ENCODE measurements at regions not wholly inside any gene's neighbourhood (a gene's known extent, or its start where the extent isn't known, plus 50 kb on each side); places are given as distances from the start of the nearest gene placed in this dataset.
A peak's percentile ranks its signal among the peaks of the same experiment; 100 is the strongest.

DNA sequence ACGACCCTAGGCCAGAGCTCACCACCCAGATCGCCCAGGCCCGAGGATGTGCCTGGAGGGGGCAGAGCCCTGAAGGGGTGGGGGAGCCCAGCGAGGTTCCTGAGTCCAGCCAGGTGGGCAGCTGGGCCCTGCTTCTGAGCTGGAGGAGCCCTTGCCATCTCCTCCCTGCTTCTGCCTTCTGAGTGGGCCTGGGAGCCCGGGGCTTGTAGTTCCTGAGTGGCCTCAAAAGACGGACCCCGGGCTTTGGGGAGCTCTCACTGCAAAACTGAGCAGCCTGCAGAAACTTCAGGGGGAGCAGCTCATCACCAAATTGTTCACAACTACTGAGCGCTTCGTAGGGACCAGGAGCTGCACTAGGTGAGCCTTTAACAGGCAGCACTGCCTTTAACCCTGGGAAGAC, 112.1 kb downstream of the NCOR2 start:
- H3K9me3 ChIP-seq (ENCODE audit: control insufficient read depth, insufficient read depth, low read depth, low read length) = no peaks in the 10 kb centered on the region
- H3K9ac ChIP-seq (ENCODE audit: low read length) = no peak overlapping the region
- no peak overlapping the region for H3K4me3 ChIP-seq (ENCODE audit: low read depth, low read length)
- no peaks in the 10 kb centered on the region for H3K27me3 ChIP-seq (ENCODE audit: control insufficient read depth, insufficient read depth, low read length)
- H3K4me1 ChIP-seq (ENCODE audit: control insufficient read depth, insufficient read depth, low read length) = peaks cover 17% of the 10 kb centered on the region; the same call in 1 of the 2 replicates
- peak overlapping the region; percentile 45; the same call in 1 of the 2 replicates for H3K27ac ChIP-seq (ENCODE audit: low read depth, low read length)
- peaks cover 37% of the 10 kb centered on the region for H3K36me3 ChIP-seq (ENCODE audit: control insufficient read depth, insufficient read depth, low read length)

DNA sequence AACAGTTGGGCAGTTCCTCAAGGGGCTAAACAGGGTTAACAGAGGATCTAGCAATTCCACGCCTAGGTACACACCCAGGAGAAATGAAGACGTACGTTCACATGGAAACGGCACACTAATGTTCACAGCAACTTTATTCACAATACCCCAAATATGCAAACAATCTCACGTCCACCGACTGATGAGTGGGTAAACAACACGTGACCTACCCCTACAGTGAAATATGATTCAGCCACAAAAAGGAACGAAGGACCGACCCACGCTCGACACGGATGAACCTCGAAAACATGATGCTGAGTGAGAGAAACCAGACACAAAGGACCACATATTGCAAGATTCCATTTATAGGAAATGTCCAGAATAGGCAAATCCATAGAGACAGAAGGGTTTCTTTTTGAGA, 112.7 kb downstream of the NCOR2 start:
- no peak overlapping the region for H3K4me3 ChIP-seq (ENCODE audit: low read depth, low read length)
- H3K9ac ChIP-seq (ENCODE audit: low read length) = no peak overlapping the region
- H3K36me3 ChIP-seq (ENCODE audit: control insufficient read depth, insufficient read depth, low read length) = peaks cover 37% of the 10 kb centered on the region
- no peak overlapping the region for H3K27ac ChIP-seq (ENCODE audit: low read depth, low read length)
- no peaks in the 10 kb centered on the region for H3K9me3 ChIP-seq (ENCODE audit: control insufficient read depth, insufficient read depth, low read depth, low read length)
- no peaks in the 10 kb centered on the region for H3K27me3 ChIP-seq (ENCODE audit: control insufficient read depth, insufficient read depth, low read length)
- H3K4me1 ChIP-seq (ENCODE audit: control insufficient read depth, insufficient read depth, low read length) = peaks cover 17% of the 10 kb centered on the region; the same call in 1 of the 2 replicates

DNA sequence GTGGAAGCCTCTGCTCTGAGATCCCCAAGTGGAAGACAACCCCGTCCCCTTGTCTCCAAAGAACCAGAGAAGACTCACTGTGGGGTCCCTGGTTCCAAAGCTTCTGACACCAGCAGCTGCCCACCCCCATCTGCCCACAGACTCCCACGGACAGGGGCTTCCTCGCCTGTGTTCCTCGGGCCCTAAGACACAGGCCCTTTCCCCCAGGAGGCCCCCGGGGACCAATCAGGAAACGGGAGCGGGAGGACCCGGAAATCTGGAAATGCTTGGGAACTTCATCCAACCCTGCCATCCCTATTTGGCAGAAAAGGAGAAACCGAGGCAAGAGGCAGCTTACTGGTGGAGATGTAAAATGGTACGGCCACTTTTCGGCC, 113.1 kb downstream of the NCOR2 start:
- H3K27me3 ChIP-seq (ENCODE audit: control insufficient read depth, insufficient read depth, low read length) = no peaks in the 10 kb centered on the region
- peak overlapping the region; percentile 31 for H3K9ac ChIP-seq (ENCODE audit: low read length)
- peaks cover 37% of the 10 kb centered on the region for H3K36me3 ChIP-seq (ENCODE audit: control insufficient read depth, insufficient read depth, low read length)
- H3K4me3 ChIP-seq (ENCODE audit: low read depth, low read length) = no peak overlapping the region
- peak overlapping the region; percentile 67; the same call in 1 of the 2 replicates for H3K27ac ChIP-seq (ENCODE audit: low read depth, low read length)
- peaks cover 17% of the 10 kb centered on the region; the same call in 1 of the 2 replicates for H3K4me1 ChIP-seq (ENCODE audit: control insufficient read depth, insufficient read depth, low read length)
- no peaks in the 10 kb centered on the region for H3K9me3 ChIP-seq (ENCODE audit: control insufficient read depth, insufficient read depth, low read depth, low read length)

DNA sequence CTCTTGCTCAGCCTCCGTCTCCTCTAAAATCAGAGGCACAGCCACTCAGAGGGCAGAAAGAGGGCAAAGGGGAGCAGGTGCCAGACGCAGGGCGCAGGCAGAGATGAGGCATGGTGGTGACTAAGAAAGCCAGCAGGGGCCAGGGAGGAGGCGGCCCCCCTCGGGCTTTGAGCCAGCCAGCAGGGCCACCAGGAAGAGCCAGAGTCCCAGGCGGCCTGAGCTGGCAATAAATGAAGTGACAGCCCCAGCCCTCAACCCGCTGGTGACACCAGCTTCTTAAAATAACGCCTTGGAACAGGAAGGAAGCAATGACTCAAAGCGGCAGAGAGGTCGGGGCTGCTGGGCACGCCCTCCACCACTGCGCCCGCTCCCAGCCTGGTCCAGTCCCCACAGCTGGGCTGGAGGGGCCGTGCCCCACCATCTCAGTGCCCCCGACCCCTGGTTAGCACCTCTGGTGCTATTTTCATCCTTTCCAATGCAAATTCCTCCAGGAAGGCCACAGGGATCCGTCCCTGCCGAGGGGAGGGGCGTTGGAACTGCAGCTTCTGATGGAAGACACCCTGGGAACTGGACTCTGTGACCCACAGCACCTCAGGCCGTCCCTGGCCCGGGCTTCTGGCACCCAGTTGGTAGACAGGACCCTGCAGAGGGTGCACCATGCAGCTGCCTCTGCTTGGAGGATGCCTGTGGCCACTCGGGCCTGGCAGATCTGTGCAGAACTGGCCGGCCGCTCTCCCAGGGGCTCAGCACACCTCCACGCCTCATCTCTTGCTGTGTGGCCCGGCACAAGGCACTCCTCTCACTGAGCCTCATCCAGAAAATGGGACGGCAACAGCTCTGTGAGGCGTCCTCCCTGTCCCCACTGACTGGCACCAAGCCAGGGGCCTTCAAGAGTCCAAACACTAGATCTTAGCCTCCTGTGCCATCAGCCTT, 113.7 kb downstream of the NCOR2 start:
- no peak overlapping the region for H3K4me3 ChIP-seq (ENCODE audit: low read depth, low read length)
- H3K27ac ChIP-seq (ENCODE audit: low read depth, low read length) = peak overlapping the region; percentile 67
- peaks cover 42% of the 10 kb centered on the region for H3K36me3 ChIP-seq (ENCODE audit: control insufficient read depth, insufficient read depth, low read length)
- H3K9ac ChIP-seq (ENCODE audit: low read length) = peak overlapping the region; percentile 31
- no peaks in the 10 kb centered on the region for H3K27me3 ChIP-seq (ENCODE audit: control insufficient read depth, insufficient read depth, low read length)
- peaks cover 17% of the 10 kb centered on the region; the same call in 1 of the 2 replicates for H3K4me1 ChIP-seq (ENCODE audit: control insufficient read depth, insufficient read depth, low read length)
- H3K9me3 ChIP-seq (ENCODE audit: control insufficient read depth, insufficient read depth, low read depth, low read length) = no peaks in the 10 kb centered on the region

DNA sequence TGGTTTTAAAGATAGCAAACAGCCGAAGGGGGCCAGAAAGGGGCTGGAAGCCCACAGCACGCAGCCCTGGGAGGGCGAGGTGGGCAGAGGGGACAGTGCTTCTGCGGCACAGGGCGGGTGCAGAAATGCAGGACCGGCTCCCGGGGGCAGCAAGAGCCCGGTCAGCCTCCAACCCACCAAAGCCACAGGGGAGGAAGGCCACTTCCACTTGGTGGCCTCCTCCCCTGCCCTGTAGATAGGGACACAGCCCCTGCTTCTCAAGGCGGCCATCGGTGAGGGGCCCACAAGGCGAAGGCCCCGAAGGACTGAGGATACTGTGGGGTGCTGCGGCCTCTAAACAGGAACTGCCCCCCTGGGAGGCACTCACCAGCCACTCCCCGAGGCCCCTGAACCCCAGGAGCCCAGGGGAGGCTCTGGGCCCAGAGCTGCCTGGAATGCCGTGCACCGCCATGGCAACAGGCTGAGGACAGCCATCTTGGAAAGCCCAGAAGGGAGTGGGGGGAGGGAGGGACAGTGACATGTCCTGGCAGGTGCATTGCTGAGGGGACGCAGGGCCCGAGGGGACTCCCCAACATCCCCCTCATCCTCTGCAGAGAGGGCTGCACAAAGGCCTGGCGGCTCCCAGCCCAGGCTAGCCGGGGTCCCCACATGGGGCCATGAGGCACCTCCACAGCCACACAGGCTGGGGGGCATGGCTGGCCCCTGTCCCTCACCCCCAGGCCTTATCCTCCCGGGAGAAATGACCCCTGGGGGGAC, 114.7 kb downstream of the NCOR2 start:
- H3K27me3 ChIP-seq (ENCODE audit: control insufficient read depth, insufficient read depth, low read length) = no peaks in the 10 kb centered on the region
- H3K9ac ChIP-seq (ENCODE audit: low read length) = no peak overlapping the region
- H3K9me3 ChIP-seq (ENCODE audit: control insufficient read depth, insufficient read depth, low read depth, low read length) = no peaks in the 10 kb centered on the region
- H3K4me1 ChIP-seq (ENCODE audit: control insufficient read depth, insufficient read depth, low read length) = peaks cover 17% of the 10 kb centered on the region; the same call in 1 of the 2 replicates
- H3K4me3 ChIP-seq (ENCODE audit: low read depth, low read length) = no peak overlapping the region
- H3K36me3 ChIP-seq (ENCODE audit: control insufficient read depth, insufficient read depth, low read length) = peaks cover 45% of the 10 kb centered on the region
- H3K27ac ChIP-seq (ENCODE audit: low read depth, low read length) = peak overlapping the region; percentile 67; the same call in 1 of the 2 replicates

DNA sequence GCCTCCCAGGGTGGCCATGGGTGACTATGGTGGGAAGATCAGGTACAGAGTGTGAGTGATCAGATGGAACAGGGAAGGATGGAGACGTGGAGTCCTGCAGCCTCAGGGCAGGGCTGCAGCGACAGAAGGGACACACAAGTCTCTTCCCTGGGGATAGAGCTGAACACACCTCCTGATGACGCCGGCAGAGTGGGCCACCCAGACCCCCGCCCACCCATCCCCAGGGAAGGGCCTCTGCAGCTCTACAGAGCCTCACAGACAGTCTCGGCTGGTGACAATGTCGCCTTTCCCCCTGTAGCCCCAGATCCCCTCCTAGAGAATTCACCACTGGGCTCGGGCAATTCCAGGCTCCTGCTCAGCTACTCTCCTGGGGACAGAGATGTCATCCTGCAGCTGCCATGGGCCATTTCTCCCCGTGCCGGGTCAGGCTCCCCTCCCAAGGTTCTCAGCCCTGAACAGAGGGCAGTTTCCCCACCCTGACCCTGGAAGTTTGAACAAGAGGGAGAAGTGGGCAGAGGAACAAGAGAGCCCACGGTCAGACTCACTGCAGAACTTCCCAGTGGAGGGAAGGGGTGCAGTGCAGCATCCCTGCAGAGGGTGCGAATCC, 115.7 kb downstream of the NCOR2 start:
- Histone ChIP-seq H3K9ac (ENCODE audit: low read length) (no peak overlapping the region), H3K9me3 (ENCODE audit: control insufficient read depth, insufficient read depth, low read depth, low read length) (no peaks in the 10 kb centered on the region), H3K36me3 (ENCODE audit: control insufficient read depth, insufficient read depth, low read length) (peaks cover 45% of the 10 kb centered on the region), H3K27me3 (ENCODE audit: control insufficient read depth, insufficient read depth, low read length) (no peaks in the 10 kb centered on the region), H3K27ac (ENCODE audit: low read depth, low read length) (no peak overlapping the region), H3K4me3 (ENCODE audit: low read depth, low read length) (no peak overlapping the region), H3K4me1 (ENCODE audit: control insufficient read depth, insufficient read depth, low read length) (peaks cover 17% of the 10 kb centered on the region; the same call in 1 of the 2 replicates)

DNA sequence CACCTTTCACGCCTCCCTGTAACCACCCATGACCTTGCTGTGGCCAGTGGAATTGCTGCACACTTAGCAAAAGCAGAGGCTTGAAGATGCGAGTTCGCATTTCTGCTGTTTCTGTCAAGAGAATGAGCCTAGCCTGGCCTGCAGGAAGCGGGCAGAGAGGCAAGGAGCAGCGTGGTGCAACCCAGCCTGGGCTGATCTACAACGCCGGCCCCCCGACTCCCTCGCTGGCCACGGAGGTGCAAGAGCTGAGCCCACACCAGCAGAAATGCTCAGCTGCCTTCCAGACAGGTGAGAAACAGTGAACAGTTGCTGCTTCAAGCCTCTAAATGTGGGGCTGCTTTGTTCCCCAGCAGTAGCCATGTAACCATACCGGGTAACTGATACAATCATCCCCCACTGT, 116.4 kb downstream of the NCOR2 start:
- Histone ChIP-seq H3K27me3 (ENCODE audit: control insufficient read depth, insufficient read depth, low read length) (no peaks in the 10 kb centered on the region), H3K4me1 (ENCODE audit: control insufficient read depth, insufficient read depth, low read length) (peaks cover 17% of the 10 kb centered on the region; the same call in 1 of the 2 replicates), H3K9ac (ENCODE audit: low read length) (no peak overlapping the region), H3K27ac (ENCODE audit: low read depth, low read length) (no peak overlapping the region), H3K4me3 (ENCODE audit: low read depth, low read length) (no peak overlapping the region), H3K36me3 (ENCODE audit: control insufficient read depth, insufficient read depth, low read length) (peaks cover 43% of the 10 kb centered on the region), H3K9me3 (ENCODE audit: control insufficient read depth, insufficient read depth, low read depth, low read length) (no peaks in the 10 kb centered on the region)

DNA sequence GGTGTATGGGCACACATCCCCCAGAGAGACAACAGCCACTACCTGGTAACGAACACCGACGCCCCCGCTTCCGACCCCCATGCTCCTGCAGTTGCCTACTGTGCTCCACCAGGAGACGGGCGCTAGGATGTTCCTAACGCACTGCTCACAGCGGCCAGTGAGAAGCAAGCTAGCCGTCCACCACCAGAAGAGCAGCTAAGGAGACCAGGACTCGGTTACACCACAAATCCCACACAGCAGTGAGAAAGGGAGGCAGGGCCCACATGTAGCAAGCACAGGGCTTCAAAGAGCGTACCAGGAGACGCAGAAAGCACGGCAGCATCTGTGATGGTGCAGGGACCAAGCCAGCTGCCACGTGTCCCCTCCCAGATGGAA, 117.0 kb downstream of the NCOR2 start:
- Histone ChIP-seq H3K36me3 (ENCODE audit: control insufficient read depth, insufficient read depth, low read length) (peaks cover 45% of the 10 kb centered on the region), H3K27me3 (ENCODE audit: control insufficient read depth, insufficient read depth, low read length) (no peaks in the 10 kb centered on the region), H3K9ac (ENCODE audit: low read length) (no peak overlapping the region), H3K27ac (ENCODE audit: low read depth, low read length) (no peak overlapping the region), H3K4me1 (ENCODE audit: control insufficient read depth, insufficient read depth, low read length) (peaks cover 17% of the 10 kb centered on the region; the same call in 1 of the 2 replicates), H3K9me3 (ENCODE audit: control insufficient read depth, insufficient read depth, low read depth, low read length) (no peaks in the 10 kb centered on the region), H3K4me3 (ENCODE audit: low read depth, low read length) (no peak overlapping the region)

DNA sequence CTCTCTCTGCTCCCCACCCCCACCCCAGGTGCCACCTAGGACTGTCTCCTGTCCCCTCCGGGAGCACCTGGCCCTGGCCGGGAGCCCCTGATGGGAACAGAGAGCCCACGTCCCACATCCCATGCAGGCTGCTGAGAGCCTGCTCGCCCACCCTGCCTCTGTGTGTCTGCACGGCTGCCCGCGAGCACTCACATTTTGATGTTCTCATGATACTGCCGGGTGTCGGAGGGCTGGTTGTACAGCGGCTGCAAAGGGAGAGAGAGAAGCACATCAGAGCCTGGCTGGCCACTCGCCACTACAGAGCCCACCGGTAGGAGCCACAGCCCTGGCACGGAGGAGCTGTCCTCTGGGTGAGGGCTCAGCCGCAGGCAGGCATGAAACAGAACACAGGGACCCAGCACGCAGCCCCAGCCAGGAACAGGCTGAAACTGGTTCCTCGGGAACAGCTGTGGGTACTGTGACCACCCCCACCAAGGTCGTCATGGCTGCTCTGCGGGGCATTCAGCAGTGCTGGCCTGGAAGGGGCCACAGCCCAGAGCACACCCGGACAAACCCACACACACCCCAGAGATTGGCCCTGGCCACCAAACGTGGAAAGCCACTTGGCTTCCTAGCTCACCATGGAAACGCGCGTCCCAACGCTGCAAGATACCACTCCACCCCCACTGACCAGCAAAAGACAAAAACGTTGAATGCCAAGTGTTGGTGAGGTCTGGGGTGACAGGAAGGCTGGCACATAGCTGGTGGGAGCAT, 117.6 kb downstream of the NCOR2 start:
- Histone ChIP-seq H3K9ac (ENCODE audit: low read length) (no peak overlapping the region), H3K4me1 (ENCODE audit: control insufficient read depth, insufficient read depth, low read length) (peaks cover 17% of the 10 kb centered on the region; the same call in 1 of the 2 replicates), H3K36me3 (ENCODE audit: control insufficient read depth, insufficient read depth, low read length) (peaks cover 46% of the 10 kb centered on the region), H3K27ac (ENCODE audit: low read depth, low read length) (0 out of 2 replicates have a peak overlapping the region, but pooled peaks have one; percentile 21), H3K9me3 (ENCODE audit: control insufficient read depth, insufficient read depth, low read depth, low read length) (no peaks in the 10 kb centered on the region), H3K27me3 (ENCODE audit: control insufficient read depth, insufficient read depth, low read length) (no peaks in the 10 kb centered on the region), H3K4me3 (ENCODE audit: low read depth, low read length) (no peak overlapping the region)

DNA sequence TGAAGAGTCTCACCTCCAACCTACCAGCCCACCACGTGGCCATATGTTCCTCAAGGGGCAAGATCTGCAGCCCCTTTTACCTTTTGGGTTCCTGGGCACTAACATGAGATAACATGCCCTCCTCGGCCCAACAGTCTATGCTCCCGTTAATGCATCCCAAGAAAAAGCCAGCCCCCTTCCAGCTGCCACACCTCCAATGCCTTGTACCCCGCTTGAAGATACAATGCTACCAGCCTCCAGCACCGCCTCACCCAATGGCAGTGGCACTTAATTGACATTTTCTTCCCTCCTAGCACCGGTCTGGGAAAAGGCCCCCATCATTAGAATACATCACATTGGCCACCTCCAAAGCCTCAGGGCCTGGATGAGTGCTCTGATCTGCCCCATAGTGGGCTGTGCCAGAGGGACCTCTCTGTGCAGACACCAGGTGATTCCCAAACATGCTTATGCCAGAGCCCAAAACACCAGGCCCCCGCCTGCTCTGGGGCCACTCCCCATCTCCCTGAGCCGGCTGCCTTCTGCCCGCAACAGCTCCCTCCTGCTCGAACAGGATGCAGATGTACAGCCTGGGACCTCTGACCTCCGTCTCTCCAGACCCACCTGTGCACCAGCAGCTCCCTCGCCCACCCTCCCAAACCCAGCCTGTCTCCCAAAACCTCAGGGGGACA, 118.3 kb downstream of the NCOR2 start:
- H3K9ac ChIP-seq (ENCODE audit: low read length) = no peak overlapping the region
- no peak overlapping the region for H3K27ac ChIP-seq (ENCODE audit: low read depth, low read length)
- H3K36me3 ChIP-seq (ENCODE audit: control insufficient read depth, insufficient read depth, low read length) = peaks cover 45% of the 10 kb centered on the region
- H3K9me3 ChIP-seq (ENCODE audit: control insufficient read depth, insufficient read depth, low read depth, low read length) = no peaks in the 10 kb centered on the region
- no peak overlapping the region for H3K4me3 ChIP-seq (ENCODE audit: low read depth, low read length)
- H3K4me1 ChIP-seq (ENCODE audit: control insufficient read depth, insufficient read depth, low read length) = peaks cover 14% of the 10 kb centered on the region; the same call in 1 of the 2 replicates
- no peaks in the 10 kb centered on the region for H3K27me3 ChIP-seq (ENCODE audit: control insufficient read depth, insufficient read depth, low read length)
